ENCODE measurements at regions not wholly inside any gene's neighbourhood (a gene's known extent, or its start where the extent isn't known, plus 50 kb on each side); places are given as distances from the start of the nearest gene placed in this dataset.

DNA sequence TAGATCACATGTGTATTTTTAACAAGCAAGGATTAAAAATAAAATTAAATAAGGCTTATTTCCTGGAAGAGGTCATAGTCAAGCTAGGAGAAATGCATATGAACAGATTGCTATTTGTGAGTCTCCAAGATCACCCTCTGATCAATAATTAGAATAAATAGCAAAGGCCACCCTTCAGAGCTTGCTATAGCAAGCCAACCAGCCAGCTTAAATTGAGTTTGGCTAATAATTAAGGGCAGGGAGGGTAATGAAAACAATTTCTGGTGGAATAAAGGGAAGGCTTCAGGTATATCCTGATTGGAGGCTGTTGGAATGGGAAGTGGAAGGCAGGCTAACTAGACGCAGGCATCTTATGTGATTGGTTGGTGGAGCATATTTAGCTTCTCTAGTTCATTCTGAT is 403.5 kb downstream of the ARL4A start:
- TF ChIP-seq POLR2A (IDR thresholded peaks at IDR 0.05), result no peak
- TF ChIP-seq, protein P1, sequence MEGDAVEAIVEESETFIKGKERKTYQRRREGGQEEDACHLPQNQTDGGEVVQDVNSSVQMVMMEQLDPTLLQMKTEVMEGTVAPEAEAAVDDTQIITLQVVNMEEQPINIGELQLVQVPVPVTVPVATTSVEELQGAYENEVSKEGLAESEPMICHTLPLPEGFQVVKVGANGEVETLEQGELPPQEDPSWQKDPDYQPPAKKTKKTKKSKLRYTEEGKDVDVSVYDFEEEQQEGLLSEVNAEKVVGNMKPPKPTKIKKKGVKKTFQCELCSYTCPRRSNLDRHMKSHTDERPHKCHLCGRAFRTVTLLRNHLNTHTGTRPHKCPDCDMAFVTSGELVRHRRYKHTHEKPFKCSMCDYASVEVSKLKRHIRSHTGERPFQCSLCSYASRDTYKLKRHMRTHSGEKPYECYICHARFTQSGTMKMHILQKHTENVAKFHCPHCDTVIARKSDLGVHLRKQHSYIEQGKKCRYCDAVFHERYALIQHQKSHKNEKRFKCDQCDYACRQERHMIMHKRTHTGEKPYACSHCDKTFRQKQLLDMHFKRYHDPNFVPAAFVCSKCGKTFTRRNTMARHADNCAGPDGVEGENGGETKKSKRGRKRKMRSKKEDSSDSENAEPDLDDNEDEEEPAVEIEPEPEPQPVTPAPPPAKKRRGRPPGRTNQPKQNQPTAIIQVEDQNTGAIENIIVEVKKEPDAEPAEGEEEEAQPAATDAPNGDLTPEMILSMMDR (IDR thresholded peaks at IDR 0.05), result no peak
